ENCODE measurements at regions not wholly inside any gene's neighbourhood (a gene's known extent, or its start where the extent isn't known, plus 50 kb on each side); places are given as distances from the start of the nearest gene placed in this dataset.

DNA sequence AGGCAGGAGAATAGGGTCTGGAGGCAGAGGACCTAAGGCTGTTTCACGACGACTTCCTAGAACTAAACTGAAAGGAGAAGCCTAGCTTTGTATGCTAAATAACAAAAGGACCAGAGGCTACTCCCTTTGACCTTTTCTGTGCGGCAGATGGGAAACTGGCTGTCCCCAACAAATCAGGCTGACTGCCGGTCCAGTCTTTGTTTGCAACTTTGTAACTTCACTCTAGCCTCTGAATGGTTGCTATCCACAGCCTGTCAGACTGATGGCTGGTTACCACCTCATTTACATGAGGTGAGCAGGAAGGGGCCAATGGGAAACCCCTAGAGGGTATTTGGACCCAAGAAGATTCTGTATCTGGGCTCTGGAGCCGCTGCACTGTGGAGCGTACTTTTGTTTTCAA is 132.6 kb upstream of the SHH start:
- no peak for TF ChIP-seq PHF20 (CRISPR knock-in tag; IDR thresholded peaks at IDR 0.05)
- TF ChIP-seq, protein P1, sequence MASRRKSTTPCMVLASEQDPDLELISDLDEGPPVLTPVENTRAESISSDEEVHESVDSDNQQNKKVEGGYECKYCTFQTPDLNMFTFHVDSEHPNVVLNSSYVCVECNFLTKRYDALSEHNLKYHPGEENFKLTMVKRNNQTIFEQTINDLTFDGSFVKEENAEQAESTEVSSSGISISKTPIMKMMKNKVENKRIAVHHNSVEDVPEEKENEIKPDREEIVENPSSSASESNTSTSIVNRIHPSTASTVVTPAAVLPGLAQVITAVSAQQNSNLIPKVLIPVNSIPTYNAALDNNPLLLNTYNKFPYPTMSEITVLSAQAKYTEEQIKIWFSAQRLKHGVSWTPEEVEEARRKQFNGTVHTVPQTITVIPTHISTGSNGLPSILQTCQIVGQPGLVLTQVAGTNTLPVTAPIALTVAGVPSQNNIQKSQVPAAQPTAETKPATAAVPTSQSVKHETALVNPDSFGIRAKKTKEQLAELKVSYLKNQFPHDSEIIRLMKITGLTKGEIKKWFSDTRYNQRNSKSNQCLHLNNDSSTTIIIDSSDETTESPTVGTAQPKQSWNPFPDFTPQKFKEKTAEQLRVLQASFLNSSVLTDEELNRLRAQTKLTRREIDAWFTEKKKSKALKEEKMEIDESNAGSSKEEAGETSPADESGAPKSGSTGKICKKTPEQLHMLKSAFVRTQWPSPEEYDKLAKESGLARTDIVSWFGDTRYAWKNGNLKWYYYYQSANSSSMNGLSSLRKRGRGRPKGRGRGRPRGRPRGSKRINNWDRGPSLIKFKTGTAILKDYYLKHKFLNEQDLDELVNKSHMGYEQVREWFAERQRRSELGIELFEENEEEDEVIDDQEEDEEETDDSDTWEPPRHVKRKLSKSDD (CRISPR knock-in tag; IDR thresholded peaks at IDR 0.05; ENCODE audit: low read depth) = no peak

Measured in HepG2 (cell line).